Left ventricle myocardium superior (tissue), 1 donor: ENCODE measurements at regions not wholly inside any gene's neighbourhood (a gene's known extent, or its start where the extent isn't known, plus 50 kb on each side); places are given as distances from the start of the nearest gene placed in this dataset.

Experiments used
- ATAC-seq: fragments of 200-7000 bp; cut with Tn5 transposase; one replicate; pipeline ENCODE4 v1.9.1; 2020; ENCODE audit warnings: mild to moderate bottlenecking, moderate library complexity
- DNase-seq: peaks from one replicate; pipeline ENCODE4 v3.0.0-alpha.2; 2020
- intact Hi-C: fragments of 100-400 bp; cut with micrococcal nuclease; formaldehyde crosslinking; loops from one replicate; pipeline ENCODE4 v1.11.0; 2022
- donor health status: DM: no; HTN: yes; CAD: no; lungs with severe emphysema.

- ATAC-seq (no peak), DNase-seq (no peak)
- intact Hi-C loops = no loop called here
These were observed 438.1 kb upstream of the CLINT1 start for GRCh38 chr5:158297002-158297527.

GRCh38 chr5:158294701-158295100 is 435.8 kb upstream of the CLINT1 start:
- ATAC-seq (no peak), DNase-seq (no peak)
- intact Hi-C loops = no loop called here

GRCh38 chr5:158292981-158293380 is 434.0 kb upstream of the CLINT1 start:
- intact Hi-C loops = no loop called here
- DNase-seq (no peak), ATAC-seq (no peak)

GRCh38 chr5:158289967-158290366 is 431.0 kb upstream of the CLINT1 start:
- intact Hi-C loops = no loop called here
- no peak for ATAC-seq
- no peak for DNase-seq

- intact Hi-C loops = no loop called here
- ATAC-seq = no peak
- DNase-seq = no peak
These were observed 429.3 kb upstream of the CLINT1 start for GRCh38 chr5:158288272-158288657.

- intact Hi-C loops = no loop called here
- ATAC-seq (no peak), DNase-seq (no peak)
These were observed 428.8 kb upstream of the CLINT1 start for GRCh38 chr5:158287643-158288271.

- no peak for ATAC-seq
- intact Hi-C loops = no loop called here
These were observed 427.9 kb upstream of the CLINT1 start for GRCh38 chr5:158286827-158287226.

GRCh38 chr5:158285698-158286097 is 426.8 kb upstream of the CLINT1 start:
- intact Hi-C loops = no loop called here
- ATAC-seq (no peak), DNase-seq (no peak)

More at GRCh38 chr5:158286827-158287226, 427.9 kb upstream of the CLINT1 start:
- no peak for DNase-seq

- no peak for DNase-seq
- no peak for ATAC-seq
- intact Hi-C loops = no loop called here
These were observed 425.3 kb upstream of the CLINT1 start for GRCh38 chr5:158284242-158284641.

GRCh38 chr5:158283397-158283796 is 424.5 kb upstream of the CLINT1 start:
- ATAC-seq (no peak), DNase-seq (no peak)
- intact Hi-C loops = no loop called here

GRCh38 chr5:158278216-158278925 is 419.4 kb upstream of the CLINT1 start:
- DNase-seq (no peak), ATAC-seq (no peak)
- intact Hi-C loops = no loop called here

GRCh38 chr5:158277276-158277675 is 418.3 kb upstream of the CLINT1 start:
- intact Hi-C loops = no loop called here
- no peak for DNase-seq
- ATAC-seq = no peak

GRCh38 chr5:158276692-158277091 is 417.7 kb upstream of the CLINT1 start:
- ATAC-seq (no peak), DNase-seq (no peak)
- intact Hi-C loops = no loop called here

- intact Hi-C loops = no loop called here
- ATAC-seq = no peak
- DNase-seq = no peak
These were observed 416.6 kb upstream of the CLINT1 start for GRCh38 chr5:158275511-158275910.

GRCh38 chr5:158273035-158273434 is 414.1 kb upstream of the CLINT1 start:
- no peak for ATAC-seq
- DNase-seq = no peak
- intact Hi-C loops = no loop called here

- ATAC-seq = no peak
These were observed 413.5 kb upstream of the CLINT1 start for GRCh38 chr5:158272409-158272808.

GRCh38 chr5:158270996-158271554 is 412.1 kb upstream of the CLINT1 start:
- intact Hi-C loops = no loop called here
- no peak for ATAC-seq
- no peak for DNase-seq

More at GRCh38 chr5:158272409-158272808, 413.5 kb upstream of the CLINT1 start:
- no peak for DNase-seq
- intact Hi-C loops = no loop called here

- no peak for ATAC-seq
- intact Hi-C loops = no loop called here
- DNase-seq = no peak
These were observed 409.3 kb upstream of the CLINT1 start for GRCh38 chr5:158268286-158268685.

- no peak for ATAC-seq
- no peak for DNase-seq
- intact Hi-C loops = no loop called here
These were observed 408.3 kb upstream of the CLINT1 start for GRCh38 chr5:158267228-158267627.

- ATAC-seq (no peak), DNase-seq (no peak)
- intact Hi-C loops = no loop called here
These were observed 407.2 kb upstream of the CLINT1 start for GRCh38 chr5:158265931-158266700.
